ENCODE measurements at regions not wholly inside any gene's neighbourhood (a gene's known extent, or its start where the extent isn't known, plus 50 kb on each side); places are given as distances from the start of the nearest gene placed in this dataset.

GRCh38 chr16:51349626-51350025, 198.6 kb upstream of the SALL1 start:
- DNase-seq: no peak

DNA sequence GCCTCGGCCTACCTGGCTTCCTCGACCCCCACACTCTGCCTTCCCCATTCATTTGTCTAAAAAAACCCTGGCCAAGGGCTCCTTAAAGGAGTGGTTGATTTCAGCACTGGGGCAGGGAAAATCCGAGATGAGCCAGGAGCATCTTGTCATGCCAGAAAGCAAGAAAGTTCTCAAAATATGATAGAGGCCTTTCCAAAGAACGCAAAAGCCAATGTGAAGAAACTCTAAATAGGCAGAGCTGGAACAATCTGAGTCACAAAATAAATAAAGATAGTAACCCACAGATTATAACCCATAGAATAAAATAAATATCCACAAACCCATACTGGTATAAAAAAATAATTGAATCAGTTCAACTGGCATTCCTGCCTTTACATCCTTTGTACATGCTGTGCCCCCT, 192.3 kb upstream of the SALL1 start:
- DNase-seq: no peak

DNA sequence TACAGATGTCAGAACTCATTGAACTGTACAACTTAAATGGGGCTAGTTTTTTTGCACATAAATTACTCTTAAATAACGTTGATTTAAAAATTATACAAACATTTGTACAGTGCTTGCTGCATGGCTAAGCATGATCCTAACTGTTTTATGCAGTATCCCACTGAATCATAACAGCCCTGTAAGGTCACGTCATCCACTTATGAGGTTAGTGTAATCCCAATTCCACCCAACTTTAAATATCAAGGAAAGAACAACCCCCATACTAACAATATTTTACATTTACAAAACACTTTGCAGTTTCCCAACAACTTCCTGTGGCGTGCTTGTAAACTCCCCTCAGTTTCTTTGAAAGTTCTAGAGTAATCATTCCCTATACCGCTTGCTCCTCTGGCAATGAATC, 190.1 kb upstream of the SALL1 start:
- no peak for DNase-seq

- no peak for DNase-seq
These were observed 186.6 kb upstream of the SALL1 start for GRCh38 chr16:51337662-51338061.

GRCh38 chr16:51328733-51329132, 177.7 kb upstream of the SALL1 start:
- no peak for DNase-seq

DNA sequence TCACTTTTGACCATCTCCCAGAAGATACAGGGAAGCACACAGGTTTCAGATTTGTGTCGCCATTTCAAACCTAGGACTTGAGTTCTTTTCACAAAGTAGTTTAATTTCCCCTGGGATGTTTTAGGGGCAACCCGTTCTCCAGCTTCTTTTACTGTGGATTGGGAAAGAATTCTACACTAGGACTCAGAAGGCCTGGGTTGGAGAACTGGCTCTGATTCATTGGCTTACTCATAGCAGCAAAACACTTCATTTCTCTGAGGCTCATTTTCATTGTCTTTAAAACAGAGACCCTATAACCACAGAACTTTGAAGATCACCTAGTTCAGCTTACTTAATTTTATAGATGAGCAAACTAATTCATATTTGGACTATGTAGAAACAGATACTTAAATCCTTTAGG, 175.9 kb upstream of the SALL1 start:
- DNase-seq: no peak

DNA sequence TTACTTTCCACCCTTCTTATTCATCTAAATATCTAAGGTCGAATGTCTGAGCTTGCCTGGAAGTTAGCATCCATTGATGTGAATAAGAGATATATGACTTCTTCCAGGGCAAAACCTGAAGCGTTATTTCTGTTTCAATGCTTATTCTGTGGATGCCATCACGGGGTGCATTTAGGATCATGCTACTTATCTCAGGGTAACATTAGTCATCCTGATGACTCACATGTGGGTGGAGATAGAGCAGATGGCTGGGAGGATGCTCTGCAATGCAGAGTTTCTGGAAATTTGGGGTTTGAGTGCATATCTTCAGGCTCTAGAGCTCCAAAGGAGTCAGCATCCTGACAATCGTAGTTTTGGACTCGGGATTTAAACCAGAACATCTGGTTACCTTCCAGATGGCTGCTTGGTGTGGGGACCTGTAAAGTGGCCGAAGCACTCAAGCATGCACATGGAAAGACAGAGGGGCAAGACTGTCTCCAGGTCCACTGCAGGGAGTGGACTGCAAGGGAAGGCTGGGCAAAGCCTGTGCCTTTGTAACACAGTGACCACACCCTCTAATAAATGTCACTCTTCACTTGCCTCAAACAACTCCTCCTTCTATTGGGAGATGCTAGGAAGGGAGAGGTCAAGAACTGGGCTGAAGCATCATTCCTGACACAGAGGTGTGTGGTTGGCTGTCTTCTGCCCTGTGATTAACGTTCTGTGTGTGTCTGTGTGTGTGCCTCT, 175.2 kb upstream of the SALL1 start:
- no peak for DNase-seq

DNA sequence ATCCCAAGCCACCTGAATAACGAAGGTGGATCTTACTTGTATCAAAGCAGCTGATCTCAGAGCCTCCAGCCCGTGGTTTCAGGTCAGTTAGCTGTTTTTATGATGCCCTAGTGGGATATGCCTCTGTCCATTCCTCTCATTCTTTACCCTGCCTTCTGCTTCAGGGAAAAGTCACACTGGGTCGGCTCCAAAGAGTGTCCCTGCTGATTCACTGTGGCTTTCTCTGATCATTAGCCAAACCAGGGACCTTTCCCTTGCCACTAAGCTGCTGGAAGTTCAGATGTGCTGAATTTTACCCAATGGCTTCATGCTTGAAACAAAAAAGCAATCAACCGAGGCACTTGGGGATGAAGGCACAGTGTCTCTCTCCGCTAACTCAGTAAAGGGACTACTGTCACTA, 170.2 kb upstream of the SALL1 start:
- DNase-seq: no peak

GRCh38 chr16:51317575-51317974, 166.5 kb upstream of the SALL1 start:
- no peak for DNase-seq

DNA sequence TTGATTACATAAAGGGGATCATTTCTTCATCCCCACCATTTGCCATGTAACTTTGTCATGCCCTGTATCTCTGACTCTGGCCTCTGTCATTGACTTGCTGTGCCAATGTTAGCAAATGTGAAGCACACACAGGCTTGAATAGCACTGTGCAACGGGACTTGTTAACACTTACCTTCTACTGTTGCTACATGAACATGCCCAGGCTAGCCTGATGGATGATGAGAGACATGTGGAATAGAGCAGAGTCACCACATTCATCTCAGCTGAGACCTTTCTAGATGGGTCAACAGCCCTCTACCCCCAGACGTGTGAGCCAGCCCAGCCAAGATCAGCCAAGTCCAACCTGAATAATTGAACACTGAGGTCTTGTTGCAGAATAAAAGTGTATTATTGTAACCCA, 162.1 kb upstream of the SALL1 start:
- no peak for DNase-seq

DNA sequence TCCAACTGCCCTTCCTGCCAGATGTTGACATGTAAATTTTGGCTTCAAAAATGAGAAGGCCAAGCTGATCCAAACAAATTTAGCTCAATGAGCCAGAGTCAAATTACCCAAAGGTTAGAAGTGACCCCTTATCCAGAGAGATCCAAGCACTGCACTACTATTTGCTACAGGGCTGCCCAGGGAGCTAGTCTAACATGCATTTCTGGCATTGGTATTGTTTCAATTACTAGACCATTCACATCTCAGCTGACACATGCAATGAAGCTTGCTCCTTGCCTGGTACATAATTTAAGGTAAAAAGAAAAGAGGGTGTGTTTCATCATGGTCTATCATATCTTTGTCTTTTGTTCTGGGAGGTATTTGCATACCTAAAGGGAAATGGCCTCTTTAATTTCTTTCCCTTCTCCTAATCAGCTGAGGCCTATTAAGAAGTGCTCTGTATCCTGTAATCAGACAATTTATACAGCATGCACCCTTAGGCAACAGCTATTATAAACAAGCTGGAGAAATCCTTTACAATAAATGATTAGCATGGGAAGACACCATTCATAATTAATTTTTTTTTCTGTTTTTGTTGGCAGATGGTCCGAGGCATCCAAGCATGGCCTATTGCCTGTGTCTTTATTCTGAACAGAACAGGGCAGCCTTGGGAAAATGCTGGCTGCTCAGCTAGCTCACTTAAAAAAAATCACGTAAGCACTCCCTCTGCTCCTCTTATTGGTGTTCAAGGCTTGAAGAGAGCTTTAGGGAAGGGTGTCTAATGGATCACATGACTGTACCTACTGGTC, 161.5 kb upstream of the SALL1 start:
- DNase-seq: peak; percentile 84

DNA sequence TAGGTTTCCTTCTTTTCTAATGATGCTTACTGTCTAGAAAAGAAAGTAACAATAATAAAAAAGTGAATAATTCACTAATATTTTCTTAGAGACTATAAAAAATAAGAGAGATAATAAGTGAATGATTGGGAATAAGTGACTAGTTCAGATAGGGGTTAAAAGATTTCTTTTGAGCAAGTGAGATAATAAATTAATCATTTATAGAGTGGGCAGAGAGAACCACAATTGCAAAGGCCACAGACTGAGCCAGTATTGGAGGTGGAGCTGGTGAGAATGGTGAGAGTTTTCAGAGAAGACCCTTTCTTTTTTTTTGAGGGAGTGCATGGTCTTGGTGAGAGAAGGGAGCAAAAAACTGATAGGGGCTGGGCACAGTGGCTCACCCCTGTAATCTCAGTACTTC, 159.1 kb upstream of the SALL1 start:
- no peak for DNase-seq

GRCh38 chr16:51306886-51307595, 156.0 kb upstream of the SALL1 start:
- DNase-seq: no peak

- DNase-seq: no peak
These were observed 155.0 kb upstream of the SALL1 start for GRCh38 chr16:51306116-51306515.

DNA sequence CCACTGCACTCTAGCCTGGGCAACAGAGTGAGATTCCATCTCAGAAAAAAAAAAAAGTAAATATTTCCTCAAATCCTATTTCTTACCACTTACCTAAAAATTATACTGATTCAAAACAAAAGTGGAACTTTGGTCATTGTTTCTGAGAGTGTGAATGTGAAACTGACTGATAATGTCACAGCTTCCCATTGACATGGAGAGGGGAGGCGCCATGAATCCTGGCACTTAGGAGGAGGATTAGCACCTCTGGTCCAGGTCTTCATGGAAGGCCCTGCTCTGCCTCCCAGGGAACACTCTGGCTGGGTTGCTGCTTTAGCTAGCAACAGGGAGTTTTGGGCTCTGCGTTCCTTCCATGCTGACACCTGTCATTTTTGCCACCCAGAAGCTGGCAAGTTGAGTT, 154.3 kb upstream of the SALL1 start:
- no peak for DNase-seq

DNA sequence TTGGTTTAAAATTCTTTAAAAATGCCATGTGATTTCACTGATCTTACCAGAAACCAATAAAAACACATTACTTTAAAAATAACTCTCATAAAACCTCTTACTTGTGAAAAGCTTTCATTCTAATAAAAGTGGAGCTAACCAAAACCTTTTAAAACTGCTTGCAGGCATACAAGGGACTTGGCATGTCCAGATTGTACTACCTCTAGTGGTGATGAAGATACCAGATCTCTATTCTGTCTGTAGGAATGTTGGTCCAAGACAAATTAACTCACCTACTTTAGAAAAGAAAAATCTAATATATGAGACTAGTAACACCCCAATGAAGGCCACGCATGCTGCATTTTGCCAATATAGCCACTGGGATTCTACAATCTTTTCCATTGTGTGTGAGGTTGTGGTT, 151.0 kb upstream of the SALL1 start:
- no peak for DNase-seq

DNA sequence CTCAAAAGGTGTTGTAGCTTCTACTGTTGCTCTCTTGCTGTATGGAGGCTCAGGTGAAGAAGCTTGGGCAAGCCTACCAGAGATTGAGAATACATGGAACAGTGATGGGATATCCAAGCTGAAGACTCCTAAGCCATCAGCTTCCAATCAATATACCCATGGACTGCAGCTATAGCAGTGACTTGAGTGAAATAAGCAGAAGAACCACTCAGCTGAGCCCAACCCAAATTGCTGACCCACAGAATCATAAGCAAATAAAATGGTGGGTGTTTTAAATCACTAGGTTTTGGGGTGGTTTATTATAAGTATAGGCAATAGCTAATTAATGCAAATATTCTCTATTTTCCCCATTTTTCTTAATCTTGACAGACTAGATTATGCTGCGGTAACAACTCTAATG, 147.7 kb upstream of the SALL1 start:
- no peak for DNase-seq

DNA sequence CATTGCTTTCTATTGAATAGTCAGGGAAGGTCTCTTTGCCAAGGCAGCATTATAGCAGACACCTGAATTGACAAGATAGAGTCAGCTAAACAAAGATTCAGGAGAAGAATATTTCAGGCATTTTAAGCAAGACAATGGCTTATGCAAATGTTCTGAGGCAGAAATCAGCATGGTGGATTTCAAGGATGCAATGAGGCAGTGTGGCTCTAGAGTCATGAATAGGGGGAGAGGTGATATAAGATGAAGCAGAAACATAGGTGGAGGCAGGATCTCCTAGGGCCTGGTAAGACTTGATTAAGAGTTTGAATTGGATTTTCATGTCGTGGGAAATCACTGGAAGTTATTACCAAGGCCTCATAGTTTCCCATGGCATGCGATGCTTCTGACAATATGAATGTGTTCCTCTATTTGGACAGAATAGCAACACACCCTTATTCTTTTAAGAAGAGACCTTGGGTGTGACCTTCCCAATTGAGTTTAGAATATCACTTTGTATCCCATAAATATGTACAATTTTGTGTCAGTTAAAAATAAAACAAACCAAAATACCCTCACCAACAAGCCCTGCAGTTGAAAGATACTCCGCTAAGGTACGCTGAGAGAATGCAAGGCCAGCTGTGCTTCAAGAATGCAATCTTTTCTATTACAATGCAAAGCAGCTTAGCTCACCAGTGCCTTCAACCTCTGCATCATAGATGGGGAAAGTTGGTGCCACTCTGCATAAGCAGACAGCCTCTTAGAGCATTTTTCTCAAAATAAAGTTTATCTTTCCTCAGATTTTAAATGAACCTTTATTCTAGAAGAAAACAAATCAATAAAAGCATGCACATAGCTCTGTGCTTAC, 139.6 kb upstream of the SALL1 start:
- DNase-seq: no peak

GRCh38 chr16:51289336-51289735, 138.3 kb upstream of the SALL1 start:
- no peak for DNase-seq

- DNase-seq: no peak
These were observed 136.2 kb upstream of the SALL1 start for GRCh38 chr16:51287121-51287755.

DNA sequence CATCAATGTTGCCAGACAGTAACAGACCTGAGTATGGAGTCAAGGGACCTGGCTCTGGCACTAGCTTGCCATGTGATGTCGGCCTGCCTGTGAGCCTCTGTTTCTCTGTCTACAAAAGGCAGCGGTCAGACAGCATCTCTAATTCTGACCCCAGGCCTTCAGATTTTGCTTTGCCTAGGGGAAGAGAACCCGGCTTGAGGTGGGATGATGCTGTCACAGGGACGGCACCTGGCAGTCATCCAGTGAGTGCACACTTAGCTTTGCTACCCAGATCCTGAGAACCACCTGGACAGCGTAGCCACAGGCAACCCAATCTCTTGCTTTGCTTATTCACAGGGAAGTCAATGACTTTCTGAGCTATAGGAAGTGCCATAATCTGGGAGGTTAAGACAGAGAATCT, 135.2 kb upstream of the SALL1 start:
- no peak for DNase-seq

- no peak for DNase-seq
These were observed 125.3 kb upstream of the SALL1 start for GRCh38 chr16:51276336-51276735.

- DNase-seq: no peak
These were observed 121.3 kb upstream of the SALL1 start for GRCh38 chr16:51272420-51272819.
